ENCODE measurements at regions not wholly inside any gene's neighbourhood (a gene's known extent, or its start where the extent isn't known, plus 50 kb on each side); places are given as distances from the start of the nearest gene placed in this dataset.

GRCh38 chr3:180321534-180321933 lies 280.4 kb upstream of the TTC14 start:
- no peaks in the 10 kb centered on the region for H3K27me3 Mint-ChIP-seq
- Histone ChIP-seq H3K4me2 (replicated peaks; ENCODE audit: low read depth, low read length, poor library complexity, severe bottlenecking) (no peak overlapping the region), H4K20me1 (ENCODE audit: control insufficient read depth, insufficient read depth, low read length, poor library complexity, severe bottlenecking) (no peaks in the 10 kb centered on the region), H3K4me1 (ENCODE audit: control insufficient read depth in 2 of 2, insufficient read depth in 2 of 2, low read length in 2 of 2) (no peaks in the 10 kb centered on the region), H3K27me3 (replicated peaks in 1 of 4; ENCODE audit: control extremely low read depth in 1 of 4, control insufficient read depth in 3 of 4, insufficient read depth in 4 of 4, low read length in 3 of 4) (no peaks in the 10 kb centered on the region), H3K9me3 (ENCODE audit: control extremely low read depth in 1 of 3, control insufficient read depth in 2 of 3, insufficient read depth in 1 of 3, low read length in 2 of 3) (peaks cover 0 to 8% (median 0%) of the 10 kb centered on the region in 3 donors), H3K36me3 (replicated peaks in 1 of 2; ENCODE audit: control extremely low read depth in 1 of 2, control insufficient read depth in 1 of 2, extremely low read depth in 1 of 2, insufficient read depth in 2 of 2, low read length in 1 of 2) (no peaks in the 10 kb centered on the region), H3K4me3 (ENCODE audit: control extremely low read depth in 1 of 5, extremely low read depth in 1 of 5, insufficient read depth in 1 of 5, low read depth in 2 of 5, low read length in 4 of 5) (no peak overlapping the region), H3K27ac (ENCODE audit: low read length in 2 of 2) (no peak overlapping the region), H3K9ac (ENCODE audit: low read length) (no peak overlapping the region), H2AFZ (ENCODE audit: insufficient read depth, low read depth, low read length, poor library complexity, severe bottlenecking) (no peak overlapping the region), H3K79me2 (ENCODE audit: control insufficient read depth, insufficient read depth, low read length) (no peaks in the 10 kb centered on the region)
- ChIA-PET POLR2A (no interaction called here), CTCF (no interaction called here)
- no peaks in the 10 kb centered on the region for H3K4me1 Mint-ChIP-seq
- DNase-seq, result no peak
- ATAC-seq (ENCODE audit: low read depth), result no peak
- no peak overlapping the region for H3K4me3 Mint-ChIP-seq
- TF ChIP-seq EZH2 (IDR thresholded peaks at IDR 0.05; ENCODE audit: borderline replicate concordance, insufficient read depth, low read depth, low read length, poor library complexity, severe bottlenecking), result no peak
- TF ChIP-seq, protein P1, sequence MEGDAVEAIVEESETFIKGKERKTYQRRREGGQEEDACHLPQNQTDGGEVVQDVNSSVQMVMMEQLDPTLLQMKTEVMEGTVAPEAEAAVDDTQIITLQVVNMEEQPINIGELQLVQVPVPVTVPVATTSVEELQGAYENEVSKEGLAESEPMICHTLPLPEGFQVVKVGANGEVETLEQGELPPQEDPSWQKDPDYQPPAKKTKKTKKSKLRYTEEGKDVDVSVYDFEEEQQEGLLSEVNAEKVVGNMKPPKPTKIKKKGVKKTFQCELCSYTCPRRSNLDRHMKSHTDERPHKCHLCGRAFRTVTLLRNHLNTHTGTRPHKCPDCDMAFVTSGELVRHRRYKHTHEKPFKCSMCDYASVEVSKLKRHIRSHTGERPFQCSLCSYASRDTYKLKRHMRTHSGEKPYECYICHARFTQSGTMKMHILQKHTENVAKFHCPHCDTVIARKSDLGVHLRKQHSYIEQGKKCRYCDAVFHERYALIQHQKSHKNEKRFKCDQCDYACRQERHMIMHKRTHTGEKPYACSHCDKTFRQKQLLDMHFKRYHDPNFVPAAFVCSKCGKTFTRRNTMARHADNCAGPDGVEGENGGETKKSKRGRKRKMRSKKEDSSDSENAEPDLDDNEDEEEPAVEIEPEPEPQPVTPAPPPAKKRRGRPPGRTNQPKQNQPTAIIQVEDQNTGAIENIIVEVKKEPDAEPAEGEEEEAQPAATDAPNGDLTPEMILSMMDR (IDR thresholded peaks at IDR 0.05), result no peak
- no peak overlapping the region for H3K27ac Mint-ChIP-seq
- intact Hi-C loops (cut with micrococcal nuclease), result no loop called here
- H3K9me3 Mint-ChIP-seq (ENCODE audit: insufficient read depth), result no peaks in the 10 kb centered on the region

DNA sequence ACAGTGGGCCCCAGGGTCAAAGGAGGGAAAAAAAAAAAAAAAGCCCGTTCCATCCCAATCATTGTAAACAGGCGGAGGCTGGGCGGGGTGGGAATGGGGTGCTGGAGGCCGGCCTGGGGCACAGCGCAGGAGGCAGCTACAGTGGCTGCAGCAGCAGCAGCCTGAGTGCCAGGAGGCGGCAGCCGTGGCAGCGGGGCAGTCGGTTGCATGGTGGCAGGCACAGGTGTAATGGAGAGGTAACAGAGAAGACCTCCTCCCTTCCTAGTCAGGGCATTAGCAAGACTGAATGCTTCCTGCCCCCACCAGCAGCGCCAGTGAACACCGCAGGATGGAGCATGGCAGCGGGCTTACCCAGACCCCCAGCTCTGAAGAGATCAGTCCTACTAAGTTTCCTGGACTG lies 279.1 kb upstream of the TTC14 start:
- ATAC-seq (ENCODE audit: low read depth) (no peak), DNase-seq (no peak)
- no peak overlapping the region for H3K27ac Mint-ChIP-seq
- no peak overlapping the region for H3K9ac ChIP-seq (ENCODE audit: low read length)
- H4K20me1 ChIP-seq (ENCODE audit: control insufficient read depth, insufficient read depth, low read length, poor library complexity, severe bottlenecking), result no peaks in the 10 kb centered on the region
- H2AFZ ChIP-seq (ENCODE audit: insufficient read depth, low read depth, low read length, poor library complexity, severe bottlenecking), result no peak overlapping the region
- H3K4me2 ChIP-seq (replicated peaks; ENCODE audit: low read depth, low read length, poor library complexity, severe bottlenecking), result no peak overlapping the region
- ChIA-PET POLR2A (no interaction called here), CTCF (no interaction called here)
- H3K9me3 Mint-ChIP-seq (ENCODE audit: insufficient read depth), result no peaks in the 10 kb centered on the region
- H3K4me3 ChIP-seq (ENCODE audit: control extremely low read depth in 1 of 5, extremely low read depth in 1 of 5, insufficient read depth in 1 of 5, low read depth in 2 of 5, low read length in 4 of 5), result no peak overlapping the region
- no peaks in the 10 kb centered on the region for H3K36me3 ChIP-seq (replicated peaks in 1 of 2; ENCODE audit: control extremely low read depth in 1 of 2, control insufficient read depth in 1 of 2, extremely low read depth in 1 of 2, insufficient read depth in 2 of 2, low read length in 1 of 2)
- no peak overlapping the region for H3K4me3 Mint-ChIP-seq
- H3K4me1 ChIP-seq (ENCODE audit: control insufficient read depth in 2 of 2, insufficient read depth in 2 of 2, low read length in 2 of 2), result no peaks in the 10 kb centered on the region
- H3K27me3 ChIP-seq (replicated peaks in 1 of 4; ENCODE audit: control extremely low read depth in 1 of 4, control insufficient read depth in 3 of 4, insufficient read depth in 4 of 4, low read length in 3 of 4), result no peaks in the 10 kb centered on the region
- H3K27me3 Mint-ChIP-seq, result no peaks in the 10 kb centered on the region
- no peaks in the 10 kb centered on the region for H3K79me2 ChIP-seq (ENCODE audit: control insufficient read depth, insufficient read depth, low read length)
- H3K27ac ChIP-seq (ENCODE audit: low read length in 2 of 2), result no peak overlapping the region
- intact Hi-C loops (cut with micrococcal nuclease), result no loop called here
- no peak for TF ChIP-seq EZH2 (IDR thresholded peaks at IDR 0.05; ENCODE audit: borderline replicate concordance, insufficient read depth, low read depth, low read length, poor library complexity, severe bottlenecking)
- TF ChIP-seq, protein P1 (IDR thresholded peaks at IDR 0.05), result no peak
- WGBS (ENCODE audit: insufficient coverage), result 96% methylated on average over 7 of the region's 12 CpGs
- peaks cover 0 to 8% (median 0%) of the 10 kb centered on the region in 3 donors for H3K9me3 ChIP-seq (ENCODE audit: control extremely low read depth in 1 of 3, control insufficient read depth in 2 of 3, insufficient read depth in 1 of 3, low read length in 2 of 3)
- H3K4me1 Mint-ChIP-seq, result no peaks in the 10 kb centered on the region
